Activated naive CD4-positive, alpha-beta T cell treated with anti-CD3 and anti-CD28 coated beads, Interleukin-2, amount 10 ng/mL, durations not matched to agents 7 days and 5 days (primary cell): ENCODE measurements at regions not wholly inside any gene's neighbourhood (a gene's known extent, or its start where the extent isn't known, plus 50 kb on each side); places are given as distances from the start of the nearest gene placed in this dataset.

Experiments
- CTCF ChIA-PET: fragments of 350-600 bp; sonication (Branson Sonifier 250); formaldehyde crosslinking; loops from one replicate; lab custom pipeline; 2021; ENCODE audit warnings: antibody characterized with exemption; lab: Charles Lee
- DNase-seq: peaks from one replicate; pipeline ENCODE4 v3.0.0-alpha.2; 2020
- H3K27ac Mint-ChIP-seq: one replicate; pipeline ENCODE4 v1.8.0; 2021; ENCODE audit warnings: mild to moderate bottlenecking, moderate library complexity, mixed read lengths
- H3K27me3 Mint-ChIP-seq: one replicate; pipeline ENCODE4 v1.8.0; 2021; ENCODE audit warnings: mild to moderate bottlenecking, mixed read lengths
- H3K36me3 Mint-ChIP-seq: one replicate; pipeline ENCODE4 v1.8.0; 2021; ENCODE audit warnings: mixed read lengths
- H3K4me1 Mint-ChIP-seq: one replicate; pipeline ENCODE4 v1.8.0; 2021; ENCODE audit warnings: mixed read lengths
- H3K4me3 Mint-ChIP-seq: one replicate; pipeline ENCODE4 v1.8.0; 2021; ENCODE audit warnings: mild to moderate bottlenecking, moderate library complexity, mixed read lengths
- H3K9me3 Mint-ChIP-seq: one replicate; pipeline ENCODE4 v1.8.0; 2021; ENCODE audit warnings: mixed read lengths

- CTCF ChIA-PET: no interaction called here
- H3K9me3 Mint-ChIP-seq: peaks cover 7% of the 10 kb centered on the region
- no peaks in the 10 kb centered on the region for H3K27me3 Mint-ChIP-seq
- DNase-seq: no peak
- H3K4me1 Mint-ChIP-seq: peaks cover 6% of the 10 kb centered on the region
- no peak overlapping the region for H3K4me3 Mint-ChIP-seq
- no peak overlapping the region for H3K27ac Mint-ChIP-seq
- H3K36me3 Mint-ChIP-seq: no peaks in the 10 kb centered on the region
These were observed 274.5 kb downstream of the TMX3 start for GRCh38 chr18:68440433-68440832.

- H3K36me3 Mint-ChIP-seq: no peaks in the 10 kb centered on the region
- no peak overlapping the region for H3K27ac Mint-ChIP-seq
- H3K4me1 Mint-ChIP-seq: peaks cover 6% of the 10 kb centered on the region
- no peak overlapping the region for H3K4me3 Mint-ChIP-seq
- no peaks in the 10 kb centered on the region for H3K27me3 Mint-ChIP-seq
- peaks cover 7% of the 10 kb centered on the region for H3K9me3 Mint-ChIP-seq
- no peak for DNase-seq
- CTCF ChIA-PET: no interaction called here
These were observed 275.3 kb downstream of the TMX3 start for GRCh38 chr18:68439642-68440041.

GRCh38 chr18:68438983-68439382 is 275.9 kb downstream of the TMX3 start:
- Mint-ChIP-seq H3K4me1 (peaks cover 6% of the 10 kb centered on the region), H3K36me3 (no peaks in the 10 kb centered on the region), H3K27me3 (no peaks in the 10 kb centered on the region), H3K9me3 (peaks cover 5% of the 10 kb centered on the region), H3K4me3 (no peak overlapping the region), H3K27ac (no peak overlapping the region)
- no peak for DNase-seq
- CTCF ChIA-PET: no interaction called here

- H3K36me3 Mint-ChIP-seq: no peaks in the 10 kb centered on the region
- H3K9me3 Mint-ChIP-seq: peaks cover 5% of the 10 kb centered on the region
- H3K27ac Mint-ChIP-seq: no peak overlapping the region
- H3K4me1 Mint-ChIP-seq: peaks cover 6% of the 10 kb centered on the region
- no peak for DNase-seq
- H3K4me3 Mint-ChIP-seq: no peak overlapping the region
- H3K27me3 Mint-ChIP-seq: no peaks in the 10 kb centered on the region
- CTCF ChIA-PET: no interaction called here
These were observed 276.4 kb downstream of the TMX3 start for GRCh38 chr18:68438536-68438935.

GRCh38 chr18:68436485-68436884 is 278.4 kb downstream of the TMX3 start:
- H3K4me1 Mint-ChIP-seq: peaks cover 6% of the 10 kb centered on the region
- CTCF ChIA-PET: no interaction called here
- no peaks in the 10 kb centered on the region for H3K27me3 Mint-ChIP-seq
- peaks cover 5% of the 10 kb centered on the region for H3K9me3 Mint-ChIP-seq
- no peaks in the 10 kb centered on the region for H3K36me3 Mint-ChIP-seq
- no peak overlapping the region for H3K4me3 Mint-ChIP-seq
- DNase-seq: no peak
- H3K27ac Mint-ChIP-seq: no peak overlapping the region

- Mint-ChIP-seq H3K27me3 (no peaks in the 10 kb centered on the region), H3K27ac (no peak overlapping the region)
These were observed 279.3 kb downstream of the TMX3 start for GRCh38 chr18:68435581-68435980.

GRCh38 chr18:68431922-68432198 is 283.0 kb downstream of the TMX3 start:
- DNase-seq: no peak
- H3K4me1 Mint-ChIP-seq: peaks cover 6% of the 10 kb centered on the region
- H3K4me3 Mint-ChIP-seq: no peak overlapping the region
- CTCF ChIA-PET: no interaction called here
- H3K27me3 Mint-ChIP-seq: no peaks in the 10 kb centered on the region
- no peak overlapping the region for H3K27ac Mint-ChIP-seq
- H3K36me3 Mint-ChIP-seq: no peaks in the 10 kb centered on the region
- peaks cover 5% of the 10 kb centered on the region for H3K9me3 Mint-ChIP-seq

More at GRCh38 chr18:68435581-68435980, 279.3 kb downstream of the TMX3 start:
- CTCF ChIA-PET: interaction anchor here (0.6 kb wide), 1 partner anchor 298 kb away, joined by 3 read pairs; no protein-coding TSS in a partner anchor
- no peak for DNase-seq
- Mint-ChIP-seq H3K4me3 (no peak overlapping the region), H3K9me3 (peaks cover 5% of the 10 kb centered on the region), H3K4me1 (peaks cover 6% of the 10 kb centered on the region), H3K36me3 (no peaks in the 10 kb centered on the region)

GRCh38 chr18:68431111-68431921 is 283.6 kb downstream of the TMX3 start:
- Mint-ChIP-seq H3K4me1 (peaks cover 1% of the 10 kb centered on the region), H3K27ac (no peak overlapping the region), H3K9me3 (peaks cover under 1% of the 10 kb centered on the region), H3K27me3 (no peaks in the 10 kb centered on the region), H3K4me3 (no peak overlapping the region), H3K36me3 (no peaks in the 10 kb centered on the region)
- CTCF ChIA-PET: no interaction called here
- no peak for DNase-seq

GRCh38 chr18:68429841-68430240 is 285.1 kb downstream of the TMX3 start:
- CTCF ChIA-PET: no interaction called here
- no peaks in the 10 kb centered on the region for H3K9me3 Mint-ChIP-seq
- no peaks in the 10 kb centered on the region for H3K27me3 Mint-ChIP-seq
- no peaks in the 10 kb centered on the region for H3K4me1 Mint-ChIP-seq
- no peaks in the 10 kb centered on the region for H3K36me3 Mint-ChIP-seq
- no peak overlapping the region for H3K4me3 Mint-ChIP-seq
- DNase-seq: no peak
- no peak overlapping the region for H3K27ac Mint-ChIP-seq

- DNase-seq: no peak
- H3K27ac Mint-ChIP-seq: no peak overlapping the region
- H3K9me3 Mint-ChIP-seq: no peaks in the 10 kb centered on the region
- CTCF ChIA-PET: no interaction called here
- no peaks in the 10 kb centered on the region for H3K4me1 Mint-ChIP-seq
- H3K27me3 Mint-ChIP-seq: no peaks in the 10 kb centered on the region
- H3K4me3 Mint-ChIP-seq: no peak overlapping the region
- H3K36me3 Mint-ChIP-seq: no peaks in the 10 kb centered on the region
These were observed 285.8 kb downstream of the TMX3 start for GRCh38 chr18:68429111-68429510.

GRCh38 chr18:68428661-68429060 is 286.2 kb downstream of the TMX3 start:
- Mint-ChIP-seq H3K36me3 (no peaks in the 10 kb centered on the region), H3K27me3 (no peaks in the 10 kb centered on the region), H3K4me3 (no peak overlapping the region), H3K9me3 (no peaks in the 10 kb centered on the region), H3K4me1 (no peaks in the 10 kb centered on the region), H3K27ac (no peak overlapping the region)
- CTCF ChIA-PET: no interaction called here
- DNase-seq: no peak

- no peaks in the 10 kb centered on the region for H3K27me3 Mint-ChIP-seq
- no peaks in the 10 kb centered on the region for H3K4me1 Mint-ChIP-seq
- no peaks in the 10 kb centered on the region for H3K36me3 Mint-ChIP-seq
- no peak overlapping the region for H3K4me3 Mint-ChIP-seq
- no peaks in the 10 kb centered on the region for H3K9me3 Mint-ChIP-seq
- no peak overlapping the region for H3K27ac Mint-ChIP-seq
- CTCF ChIA-PET: no interaction called here
- no peak for DNase-seq
These were observed 286.9 kb downstream of the TMX3 start for GRCh38 chr18:68427951-68428401.

GRCh38 chr18:68426731-68427315 is 288.1 kb downstream of the TMX3 start:
- DNase-seq: no peak
- no peaks in the 10 kb centered on the region for H3K4me1 Mint-ChIP-seq

GRCh38 chr18:68418881-68419280 is 296.0 kb downstream of the TMX3 start:
- Mint-ChIP-seq H3K27ac (no peak overlapping the region), H3K4me1 (no peaks in the 10 kb centered on the region), H3K27me3 (no peaks in the 10 kb centered on the region), H3K4me3 (no peak overlapping the region), H3K36me3 (no peaks in the 10 kb centered on the region), H3K9me3 (no peaks in the 10 kb centered on the region)
- no peak for DNase-seq
- CTCF ChIA-PET: no interaction called here

More at GRCh38 chr18:68426731-68427315, 288.1 kb downstream of the TMX3 start:
- Mint-ChIP-seq H3K36me3 (no peaks in the 10 kb centered on the region), H3K27ac (no peak overlapping the region), H3K9me3 (no peaks in the 10 kb centered on the region), H3K27me3 (no peaks in the 10 kb centered on the region), H3K4me3 (no peak overlapping the region)
- CTCF ChIA-PET: no interaction called here

GRCh38 chr18:68418226-68418868 is 296.6 kb downstream of the TMX3 start:
- H3K4me1 Mint-ChIP-seq: no peaks in the 10 kb centered on the region
- CTCF ChIA-PET: no interaction called here
- no peaks in the 10 kb centered on the region for H3K9me3 Mint-ChIP-seq
- DNase-seq: no peak
- H3K27ac Mint-ChIP-seq: no peak overlapping the region
- no peak overlapping the region for H3K4me3 Mint-ChIP-seq
- H3K27me3 Mint-ChIP-seq: no peaks in the 10 kb centered on the region
- H3K36me3 Mint-ChIP-seq: no peaks in the 10 kb centered on the region
